ENCODE measurements at regions not wholly inside any gene's neighbourhood (a gene's known extent, or its start where the extent isn't known, plus 50 kb on each side); places are given as distances from the start of the nearest gene placed in this dataset.
A peak's percentile ranks its signal among the peaks of the same experiment; 100 is the strongest.

DNA sequence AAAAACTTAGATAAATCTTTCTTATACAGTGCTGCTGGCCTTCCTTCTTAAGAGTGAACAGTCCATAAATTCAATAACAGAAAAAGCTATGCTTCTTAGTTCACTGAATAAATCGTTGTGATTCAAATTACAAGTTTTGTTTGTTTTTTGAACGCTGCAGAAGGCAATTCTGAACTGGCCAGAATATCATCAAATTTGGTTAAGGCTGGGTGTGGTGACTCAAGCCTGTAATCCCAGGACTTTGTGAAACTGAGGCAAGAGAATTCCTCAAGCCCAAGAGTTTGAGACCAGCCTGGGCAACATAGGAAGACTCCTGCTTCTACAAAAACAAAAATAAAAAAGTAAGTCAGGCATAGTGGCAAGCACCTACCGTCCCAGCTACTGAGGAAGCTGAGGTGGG is 111.2 kb upstream of the SLC39A10 start:
- ChIA-PET SMC1A (ENCODE audit: uncharacterized antibody, unreplicated experiment) (interaction anchor here (0.6 to 19.9 kb wide), 4 partner anchors 11 to 47 kb away, joined by 3 to 435 read pairs (median 6); no protein-coding TSS in a partner anchor), RAD21 (ENCODE audit: unreplicated experiment) (interaction anchor here (0.9 kb wide), 1 partner anchor 114 kb away, joined by 3 read pairs; no protein-coding TSS in a partner anchor), CTCF (interaction anchor here (1.2 to 16.6 kb wide), 2 partner anchors 11 to 114 kb away, joined by 4 to 218 read pairs; no protein-coding TSS in a partner anchor), POLR2A (interaction anchor here (0.6 to 1.4 kb wide), 2 partner anchors 9 to 160 kb away, joined by 3 read pairs; no protein-coding TSS in a partner anchor)
- Histone ChIP-seq H3K36me3 (ENCODE audit: control insufficient read depth in 2 of 2, insufficient read depth in 2 of 2, low read length in 1 of 2) (no peaks in the 10 kb centered on the region), H3K4me3 (no peak overlapping the region), H2AFZ (ENCODE audit: control insufficient read depth, low read depth, low read length) (no peak overlapping the region), H3K4me1 (ENCODE audit: control insufficient read depth, insufficient read depth, low read length) (no peaks in the 10 kb centered on the region), H3K9ac (ENCODE audit: control insufficient read depth, insufficient read depth, low read length) (no peak overlapping the region), H3K27me3 (replicated peaks in 1 of 2; ENCODE audit: control insufficient read depth in 2 of 2, insufficient read depth in 2 of 2, low read length in 1 of 2) (no peaks in the 10 kb centered on the region), H3K27ac (ENCODE audit: control insufficient read depth, insufficient read depth) (no peak overlapping the region), H3K4me2 (ENCODE audit: control insufficient read depth, insufficient read depth) (no peak overlapping the region), H4K20me1 (ENCODE audit: control insufficient read depth, insufficient read depth) (no peaks in the 10 kb centered on the region), H3K79me2 (ENCODE audit: control insufficient read depth, insufficient read depth, low read length) (no peaks in the 10 kb centered on the region), H3K9me3 (replicated peaks; ENCODE audit: control insufficient read depth, insufficient read depth, low read length) (peaks cover 2% of the 10 kb centered on the region; the same call in 1 of the 3 replicates)
- ATAC-seq (no peak), DNase-seq (ENCODE audit: low read depth, low spot score) (no peak), FAIRE-seq (no peak)
- BruUV-seq (replicated peaks) = no TSS peak
- intact Hi-C loops (cut with micrococcal nuclease; ENCODE audit: unreplicated experiment) (no loop called here), in situ Hi-C loops (cut with MboI) (no loop called here)
- TF ChIP-seq ZNF24 (IDR thresholded peaks at IDR 0.05) (no peak), MEF2A (IDR thresholded peaks at IDR 0.05; ENCODE audit: insufficient read depth, low read depth, low read length) (no peak)
- WGBS (ENCODE audit: insufficient coverage, insufficient replicate concordance, low lambda C conversion rate, missing lambda C conversion rate) = 59% methylated on average over 3 of the region's 3 CpGs

DNA sequence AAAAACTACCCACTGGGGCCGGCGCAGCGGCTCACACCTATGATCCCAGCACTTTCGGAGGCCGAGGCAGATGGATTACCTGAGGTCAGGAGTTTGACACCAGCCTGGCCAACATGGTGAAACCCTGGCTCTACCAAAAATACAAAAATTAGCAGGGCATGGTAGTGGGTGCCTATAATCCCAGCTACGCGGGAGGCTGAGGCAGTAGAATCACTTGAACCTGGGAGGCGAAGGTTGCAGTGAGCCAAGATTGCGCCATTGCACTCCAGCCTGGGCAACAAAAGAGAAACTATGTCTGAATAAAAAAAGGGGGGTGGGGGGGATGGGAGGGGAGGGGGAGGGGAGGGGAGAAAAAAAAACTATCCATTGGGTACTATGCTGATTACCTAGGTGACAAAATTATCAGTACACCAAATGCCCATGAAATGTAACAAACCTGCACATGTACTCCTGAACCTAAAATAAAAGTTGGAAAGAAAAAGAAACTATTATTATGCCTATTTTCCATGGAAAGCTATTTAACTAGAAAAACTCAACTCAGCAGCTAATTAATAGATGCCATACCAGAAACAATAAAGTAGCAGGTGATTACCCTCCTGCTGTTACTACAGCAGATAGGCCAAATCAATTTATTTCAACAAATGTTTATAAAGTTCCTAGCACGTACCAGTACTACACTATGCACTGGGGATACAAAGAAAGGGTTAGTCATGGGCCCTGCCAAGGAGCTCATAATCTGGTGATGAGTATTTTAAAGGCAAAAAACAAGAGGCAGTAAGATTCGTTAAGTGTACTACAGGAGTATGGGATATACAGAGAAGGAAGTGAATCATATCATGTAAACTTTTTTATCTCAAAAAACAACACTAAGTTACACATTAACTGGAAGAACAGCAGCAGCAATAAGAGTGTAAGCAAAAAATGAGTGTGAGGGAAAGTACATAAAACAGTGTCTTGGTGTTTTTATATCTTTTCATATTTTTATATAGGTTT is 112.8 kb upstream of the SLC39A10 start:
- POLR2A ChIA-PET = interaction anchor here (0.6 to 3.3 kb wide), 5 partner anchors 10 to 118 kb away, joined by 3 to 36 read pairs (median 5); no protein-coding TSS in a partner anchor
- Histone ChIP-seq H3K79me2 (ENCODE audit: control insufficient read depth, insufficient read depth, low read length) (no peaks in the 10 kb centered on the region), H4K20me1 (ENCODE audit: control insufficient read depth, insufficient read depth) (no peaks in the 10 kb centered on the region), H3K4me2 (ENCODE audit: control insufficient read depth, insufficient read depth) (no peak overlapping the region), H3K9ac (ENCODE audit: control insufficient read depth, insufficient read depth, low read length) (no peak overlapping the region), H3K27me3 (replicated peaks in 1 of 2; ENCODE audit: control insufficient read depth in 2 of 2, insufficient read depth in 2 of 2, low read length in 1 of 2) (no peaks in the 10 kb centered on the region), H3K36me3 (ENCODE audit: control insufficient read depth in 2 of 2, insufficient read depth in 2 of 2, low read length in 1 of 2) (no peaks in the 10 kb centered on the region), H3K4me3 (no peak overlapping the region), H3K4me1 (ENCODE audit: control insufficient read depth, insufficient read depth, low read length) (no peaks in the 10 kb centered on the region), H3K27ac (ENCODE audit: control insufficient read depth, insufficient read depth) (no peak overlapping the region), H3K9me3 (replicated peaks; ENCODE audit: control insufficient read depth, insufficient read depth, low read length) (peaks cover 2% of the 10 kb centered on the region; the same call in 1 of the 3 replicates), H2AFZ (ENCODE audit: control insufficient read depth, low read depth, low read length) (no peak overlapping the region)
- intact Hi-C loops (cut with micrococcal nuclease; ENCODE audit: unreplicated experiment) = no loop called here
- CTCF ChIA-PET = interaction anchor here (0.8 to 16.6 kb wide), 6 partner anchors 10 to 116 kb away, joined by 3 to 218 read pairs (median 4); no protein-coding TSS in a partner anchor
- RAD21 ChIA-PET (ENCODE audit: unreplicated experiment) = interaction anchor here (0.7 to 4.1 kb wide), 7 partner anchors 10 to 134 kb away, joined by 3 to 39 read pairs (median 5); no protein-coding TSS in a partner anchor
- FAIRE-seq (no peak), DNase-seq (ENCODE audit: low read depth, low spot score) (no peak), ATAC-seq (peak; percentile 94)
- SMC1A ChIA-PET (ENCODE audit: uncharacterized antibody, unreplicated experiment) = interaction anchor here (0.9 to 19.9 kb wide), 10 partner anchors 9 to 116 kb away, joined by 3 to 435 read pairs (median 7); no protein-coding TSS in a partner anchor
- 85% methylated on average over 11 of the region's 11 CpGs for WGBS (ENCODE audit: insufficient coverage, insufficient replicate concordance, low lambda C conversion rate, missing lambda C conversion rate)
- in situ Hi-C loops (cut with MboI) = no loop called here
- no TSS peak for BruUV-seq (replicated peaks)
- TF ChIP-seq, protein P1, sequence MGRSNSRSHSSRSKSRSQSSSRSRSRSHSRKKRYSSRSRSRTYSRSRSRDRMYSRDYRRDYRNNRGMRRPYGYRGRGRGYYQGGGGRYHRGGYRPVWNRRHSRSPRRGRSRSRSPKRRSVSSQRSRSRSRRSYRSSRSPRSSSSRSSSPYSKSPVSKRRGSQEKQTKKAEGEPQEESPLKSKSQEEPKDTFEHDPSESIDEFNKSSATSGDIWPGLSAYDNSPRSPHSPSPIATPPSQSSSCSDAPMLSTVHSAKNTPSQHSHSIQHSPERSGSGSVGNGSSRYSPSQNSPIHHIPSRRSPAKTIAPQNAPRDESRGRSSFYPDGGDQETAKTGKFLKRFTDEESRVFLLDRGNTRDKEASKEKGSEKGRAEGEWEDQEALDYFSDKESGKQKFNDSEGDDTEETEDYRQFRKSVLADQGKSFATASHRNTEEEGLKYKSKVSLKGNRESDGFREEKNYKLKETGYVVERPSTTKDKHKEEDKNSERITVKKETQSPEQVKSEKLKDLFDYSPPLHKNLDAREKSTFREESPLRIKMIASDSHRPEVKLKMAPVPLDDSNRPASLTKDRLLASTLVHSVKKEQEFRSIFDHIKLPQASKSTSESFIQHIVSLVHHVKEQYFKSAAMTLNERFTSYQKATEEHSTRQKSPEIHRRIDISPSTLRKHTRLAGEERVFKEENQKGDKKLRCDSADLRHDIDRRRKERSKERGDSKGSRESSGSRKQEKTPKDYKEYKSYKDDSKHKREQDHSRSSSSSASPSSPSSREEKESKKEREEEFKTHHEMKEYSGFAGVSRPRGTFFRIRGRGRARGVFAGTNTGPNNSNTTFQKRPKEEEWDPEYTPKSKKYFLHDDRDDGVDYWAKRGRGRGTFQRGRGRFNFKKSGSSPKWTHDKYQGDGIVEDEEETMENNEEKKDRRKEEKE (IDR thresholded peaks at IDR 0.05) = no peak
- peak; percentile 75; the same call in 1 of the 2 replicates for TF ChIP-seq DPF2 (IDR thresholded peaks at IDR 0.05)
- no peak for TF ChIP-seq SMAD1 (IDR thresholded peaks at IDR 0.05; ENCODE audit: low read depth, partially characterized antibody)
- TF ChIP-seq, protein P2, sequence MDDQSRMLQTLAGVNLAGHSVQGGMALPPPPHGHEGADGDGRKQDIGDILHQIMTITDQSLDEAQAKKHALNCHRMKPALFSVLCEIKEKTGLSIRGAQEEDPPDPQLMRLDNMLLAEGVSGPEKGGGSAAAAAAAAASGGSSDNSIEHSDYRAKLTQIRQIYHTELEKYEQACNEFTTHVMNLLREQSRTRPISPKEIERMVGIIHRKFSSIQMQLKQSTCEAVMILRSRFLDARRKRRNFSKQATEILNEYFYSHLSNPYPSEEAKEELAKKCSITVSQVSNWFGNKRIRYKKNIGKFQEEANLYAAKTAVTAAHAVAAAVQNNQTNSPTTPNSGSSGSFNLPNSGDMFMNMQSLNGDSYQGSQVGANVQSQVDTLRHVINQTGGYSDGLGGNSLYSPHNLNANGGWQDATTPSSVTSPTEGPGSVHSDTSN (IDR thresholded peaks at IDR 0.05; ENCODE audit: insufficient replicate concordance, low read depth, low read length) = no peak
- no peak for TF ChIP-seq ZNF217 (IDR thresholded peaks at IDR 0.05)
- no peak for TF ChIP-seq NBN (IDR thresholded peaks at IDR 0.05)
- TF ChIP-seq PAX8 (IDR thresholded peaks at IDR 0.05) = 0 out of 2 replicates have a peak, but pooled peaks have one; percentile 25
- TF ChIP-seq ZNF384 (IDR thresholded peaks at IDR 0.05; ENCODE audit: borderline replicate concordance, low read depth, low read length) = peak; percentile 28; the same call in 1 of the 2 replicates
- peak; percentile 70 for TF ChIP-seq MTA2 (IDR thresholded peaks at IDR 0.05; ENCODE audit: low read depth)

All from GM12878 (cell line).